ENCODE measurements at regions not wholly inside any gene's neighbourhood (a gene's known extent, or its start where the extent isn't known, plus 50 kb on each side); places are given as distances from the start of the nearest gene placed in this dataset.

- ATAC-seq (no peak), DNase-seq (no peak)
- intact Hi-C loops (cut with micrococcal nuclease), result no loop called here
- Histone ChIP-seq H3K4me3 (ENCODE audit: low read length) (no peak overlapping the region), H3K79me2 (ENCODE audit: low read length) (no peaks in the 10 kb centered on the region), H3K9ac (ENCODE audit: low read length) (no peak overlapping the region), H3K27ac (ENCODE audit: low read length) (no peak overlapping the region), H3K4me2 (ENCODE audit: low read length) (no peak overlapping the region), H2AFZ (ENCODE audit: low read length) (no peak overlapping the region), H3F3A (ENCODE audit: low read length, unreplicated experiment) (no peaks in the 10 kb centered on the region), H3K36me3 (ENCODE audit: low read depth, low read length) (no peaks in the 10 kb centered on the region), H3K4me1 (ENCODE audit: insufficient read depth, low read length) (no peaks in the 10 kb centered on the region), H3K27me3 (ENCODE audit: low read length) (no peaks in the 10 kb centered on the region), H3K9me3 (ENCODE audit: low read length) (no peaks in the 10 kb centered on the region), H3K9me2 (replicated peaks; ENCODE audit: low read length) (no peaks in the 10 kb centered on the region), H4K20me1 (ENCODE audit: low read length) (no peaks in the 10 kb centered on the region)
- CTCF ChIA-PET, result no interaction called here
- no TSS peak for BruUV-seq (replicated peaks)
- TF ChIP-seq EZH2phosphoT487 (IDR thresholded peaks at IDR 0.05; ENCODE audit: borderline replicate concordance, low read length) (no peak), CTCF (conservative IDR thresholded peaks at IDR 0.05; ENCODE audit: low read depth, low read length) (no peak), EZH2 (IDR thresholded peaks at IDR 0.05; ENCODE audit: low read length, unreplicated experiment) (no peak)
- POLR2A ChIA-PET (ENCODE audit: unreplicated experiment), result no interaction called here
Observed at GRCh38 chr11:15412054-15412453, 297.3 kb downstream of the INSC start.

GRCh38 chr11:15418921-15419320, 304.2 kb downstream of the INSC start:
- no peak for ATAC-seq
- Histone ChIP-seq H3F3A (ENCODE audit: low read length, unreplicated experiment) (no peaks in the 10 kb centered on the region), H3K27ac (ENCODE audit: low read length) (no peak overlapping the region), H3K9me2 (replicated peaks; ENCODE audit: low read length) (no peaks in the 10 kb centered on the region), H3K27me3 (ENCODE audit: low read length) (no peaks in the 10 kb centered on the region), H4K20me1 (ENCODE audit: low read length) (no peaks in the 10 kb centered on the region), H3K4me1 (ENCODE audit: insufficient read depth, low read length) (no peaks in the 10 kb centered on the region), H3K9me3 (ENCODE audit: low read length) (0 out of 2 replicates have a peak, but pooled peaks cover 3% of the 10 kb centered on the region), H3K9ac (ENCODE audit: low read length) (no peak overlapping the region), H2AFZ (ENCODE audit: low read length) (no peak overlapping the region), H3K4me3 (ENCODE audit: low read length) (no peak overlapping the region), H3K36me3 (ENCODE audit: low read depth, low read length) (no peaks in the 10 kb centered on the region), H3K4me2 (ENCODE audit: low read length) (no peak overlapping the region), H3K79me2 (ENCODE audit: low read length) (no peaks in the 10 kb centered on the region)
- BruUV-seq (replicated peaks), result no TSS peak
- no peak for DNase-seq
- intact Hi-C loops (cut with micrococcal nuclease), result no loop called here
- TF ChIP-seq EZH2phosphoT487 (IDR thresholded peaks at IDR 0.05; ENCODE audit: borderline replicate concordance, low read length), result no peak
- TF ChIP-seq EZH2 (IDR thresholded peaks at IDR 0.05; ENCODE audit: low read length, unreplicated experiment), result no peak
- TF ChIP-seq CTCF (conservative IDR thresholded peaks at IDR 0.05; ENCODE audit: low read depth, low read length), result no peak
- POLR2A ChIA-PET (ENCODE audit: unreplicated experiment), result no interaction called here
- CTCF ChIA-PET, result no interaction called here

- H3K36me3 ChIP-seq (ENCODE audit: low read depth, low read length), result no peaks in the 10 kb centered on the region
- intact Hi-C loops (cut with micrococcal nuclease), result no loop called here
- no peaks in the 10 kb centered on the region for H3F3A ChIP-seq (ENCODE audit: low read length, unreplicated experiment)
- H3K27me3 ChIP-seq (ENCODE audit: low read length), result no peaks in the 10 kb centered on the region
- no peak overlapping the region for H2AFZ ChIP-seq (ENCODE audit: low read length)
- H3K4me3 ChIP-seq (ENCODE audit: low read length), result no peak overlapping the region
- TF ChIP-seq EZH2 (IDR thresholded peaks at IDR 0.05; ENCODE audit: low read length, unreplicated experiment) (no peak), EZH2phosphoT487 (IDR thresholded peaks at IDR 0.05; ENCODE audit: borderline replicate concordance, low read length) (no peak), CTCF (conservative IDR thresholded peaks at IDR 0.05; ENCODE audit: low read depth, low read length) (no peak)
- no peak overlapping the region for H3K27ac ChIP-seq (ENCODE audit: low read length)
- H3K4me1 ChIP-seq (ENCODE audit: insufficient read depth, low read length), result no peaks in the 10 kb centered on the region
- H3K9ac ChIP-seq (ENCODE audit: low read length), result no peak overlapping the region
- DNase-seq (no peak), ATAC-seq (no peak)
- BruUV-seq (replicated peaks), result no TSS peak
- H3K4me2 ChIP-seq (ENCODE audit: low read length), result no peak overlapping the region
- ChIA-PET CTCF (no interaction called here), POLR2A (ENCODE audit: unreplicated experiment) (no interaction called here)
- H4K20me1 ChIP-seq (ENCODE audit: low read length), result no peaks in the 10 kb centered on the region
- H3K9me2 ChIP-seq (replicated peaks; ENCODE audit: low read length), result no peaks in the 10 kb centered on the region
- H3K9me3 ChIP-seq (ENCODE audit: low read length), result 0 out of 2 replicates have a peak, but pooled peaks cover 3% of the 10 kb centered on the region
- H3K79me2 ChIP-seq (ENCODE audit: low read length), result no peaks in the 10 kb centered on the region
Observed at GRCh38 chr11:15419696-15420095, 305.0 kb downstream of the INSC start.
